ENCODE measurements at regions not wholly inside any gene's neighbourhood (a gene's known extent, or its start where the extent isn't known, plus 50 kb on each side); places are given as distances from the start of the nearest gene placed in this dataset.
"Not testable (repeated sequence)": the region's sequence is repeated elsewhere in the genome, so short reads cannot be mapped to it uniquely, and the experiment has no call there.

GRCh38 chr18:4755848-4756247 lies 300.7 kb upstream of the DLGAP1 start:
- DNase-seq = no peak

GRCh38 chr18:4753151-4753550 lies 298.0 kb upstream of the DLGAP1 start:
- not testable (repeated sequence) for DNase-seq

GRCh38 chr18:4751523-4751922 lies 296.4 kb upstream of the DLGAP1 start:
- DNase-seq = no peak

- DNase-seq = no peak
These were observed 295.6 kb upstream of the DLGAP1 start for GRCh38 chr18:4750393-4751346.

- no peak for DNase-seq
These were observed 293.9 kb upstream of the DLGAP1 start for GRCh38 chr18:4748975-4749374.

GRCh38 chr18:4734903-4735302 lies 279.8 kb upstream of the DLGAP1 start:
- no peak for DNase-seq

- DNase-seq = no peak
These were observed 278.9 kb upstream of the DLGAP1 start for GRCh38 chr18:4734021-4734420.

GRCh38 chr18:4721545-4721944 lies 266.4 kb upstream of the DLGAP1 start:
- no peak for DNase-seq

- no peak for DNase-seq
These were observed 265.4 kb upstream of the DLGAP1 start for GRCh38 chr18:4720518-4720917.

GRCh38 chr18:4705894-4706293 lies 250.8 kb upstream of the DLGAP1 start:
- no peak for DNase-seq

GRCh38 chr18:4704781-4705180 lies 249.7 kb upstream of the DLGAP1 start:
- no peak for DNase-seq

GRCh38 chr18:4691836-4692235 lies 236.7 kb upstream of the DLGAP1 start:
- DNase-seq = no peak

GRCh38 chr18:4678685-4679084 lies 223.6 kb upstream of the DLGAP1 start:
- DNase-seq = not testable (repeated sequence)

GRCh38 chr18:4677006-4677405 lies 221.9 kb upstream of the DLGAP1 start:
- DNase-seq = no peak

- no peak for DNase-seq
These were observed 217.1 kb upstream of the DLGAP1 start for GRCh38 chr18:4672162-4672561.

- DNase-seq = no peak
These were observed 203.7 kb upstream of the DLGAP1 start for GRCh38 chr18:4658804-4659203.

- DNase-seq = no peak
These were observed 198.3 kb upstream of the DLGAP1 start for GRCh38 chr18:4653418-4653817.

GRCh38 chr18:4641771-4642368 lies 186.8 kb upstream of the DLGAP1 start:
- no peak for DNase-seq

- no peak for DNase-seq
These were observed 185.4 kb upstream of the DLGAP1 start for GRCh38 chr18:4640349-4641012.

GRCh38 chr18:4639628-4640310 lies 184.7 kb upstream of the DLGAP1 start:
- no peak for DNase-seq

GRCh38 chr18:4638680-4639079 lies 183.6 kb upstream of the DLGAP1 start:
- no peak for DNase-seq

- DNase-seq = no peak
These were observed 182.8 kb upstream of the DLGAP1 start for GRCh38 chr18:4637876-4638275.

GRCh38 chr18:4636967-4637366 lies 181.9 kb upstream of the DLGAP1 start:
- DNase-seq = no peak
